ENCODE measurements at regions not wholly inside any gene's neighbourhood (a gene's known extent, or its start where the extent isn't known, plus 50 kb on each side); places are given as distances from the start of the nearest gene placed in this dataset.

- no peak for TF ChIP-seq EZH2 (IDR thresholded peaks at IDR 0.05; ENCODE audit: insufficient read depth, poor library complexity, severe bottlenecking)
- no peak for TF ChIP-seq EZH2phosphoT487 (IDR thresholded peaks at IDR 0.05; ENCODE audit: insufficient read depth, low read depth)
- Histone ChIP-seq H3K27ac (no peak overlapping the region), H3K4me1 (ENCODE audit: insufficient read depth) (no peaks in the 10 kb centered on the region), H3K79me2 (ENCODE audit: insufficient read depth) (no peaks in the 10 kb centered on the region), H3K9ac (no peak overlapping the region), H3K36me3 (ENCODE audit: low read depth) (no peaks in the 10 kb centered on the region), H3K9me2 (ENCODE audit: insufficient read depth) (no peaks in the 10 kb centered on the region), H3K4me2 (ENCODE audit: unreplicated experiment) (no peak overlapping the region), H4K20me1 (ENCODE audit: insufficient read depth) (no peaks in the 10 kb centered on the region), H3F3A (ENCODE audit: insufficient read depth) (no peaks in the 10 kb centered on the region), H3K9me3 (ENCODE audit: low read depth) (no peaks in the 10 kb centered on the region), H3K4me3 (no peak overlapping the region), H3K27me3 (replicated peaks; ENCODE audit: insufficient read depth) (no peaks in the 10 kb centered on the region), H2AFZ (no peak overlapping the region)
- 14 to 40% methylated on average over 1 to 2 of the region's 2 CpGs for WGBS, 2 experiments (ENCODE audit: low coverage in 1 of 2, low lambda C conversion rate in 2 of 2, missing lambda C conversion rate in 2 of 2)
- in situ Hi-C loops (cut with MboI): no loop called here
- no peak for DNase-seq
Observed at GRCh38 chr16:60180609-60181008, 1446.5 kb upstream of the GOT2 start.

- Histone ChIP-seq H3F3A (ENCODE audit: insufficient read depth) (no peaks in the 10 kb centered on the region), H3K27ac (no peak overlapping the region), H3K9ac (no peak overlapping the region), H3K4me3 (no peak overlapping the region), H3K27me3 (replicated peaks; ENCODE audit: insufficient read depth) (no peaks in the 10 kb centered on the region), H3K79me2 (ENCODE audit: insufficient read depth) (no peaks in the 10 kb centered on the region), H3K4me2 (ENCODE audit: unreplicated experiment) (no peak overlapping the region), H3K36me3 (ENCODE audit: low read depth) (no peaks in the 10 kb centered on the region), H2AFZ (no peak overlapping the region), H3K4me1 (ENCODE audit: insufficient read depth) (no peaks in the 10 kb centered on the region), H3K9me2 (ENCODE audit: insufficient read depth) (no peaks in the 10 kb centered on the region), H4K20me1 (ENCODE audit: insufficient read depth) (no peaks in the 10 kb centered on the region), H3K9me3 (ENCODE audit: low read depth) (no peaks in the 10 kb centered on the region)
- in situ Hi-C loops (cut with MboI): no loop called here
- WGBS, 2 experiments (ENCODE audit: low coverage in 1 of 2, low lambda C conversion rate in 2 of 2, missing lambda C conversion rate in 2 of 2): 2 to 4% methylated on average over 3 of the region's 3 CpGs
- no peak for TF ChIP-seq EZH2phosphoT487 (IDR thresholded peaks at IDR 0.05; ENCODE audit: insufficient read depth, low read depth)
- no peak for TF ChIP-seq EZH2 (IDR thresholded peaks at IDR 0.05; ENCODE audit: insufficient read depth, poor library complexity, severe bottlenecking)
- DNase-seq: no peak
Observed at GRCh38 chr16:60170196-60170595, 1436.1 kb upstream of the GOT2 start.

GRCh38 chr16:60166111-60166510 lies 1432.0 kb upstream of the GOT2 start:
- Histone ChIP-seq H3K9ac (no peak overlapping the region), H4K20me1 (ENCODE audit: insufficient read depth) (no peaks in the 10 kb centered on the region), H3K79me2 (ENCODE audit: insufficient read depth) (no peaks in the 10 kb centered on the region), H2AFZ (no peak overlapping the region), H3K27ac (no peak overlapping the region), H3K4me3 (no peak overlapping the region), H3K4me1 (ENCODE audit: insufficient read depth) (no peaks in the 10 kb centered on the region), H3K36me3 (ENCODE audit: low read depth) (no peaks in the 10 kb centered on the region), H3F3A (ENCODE audit: insufficient read depth) (no peaks in the 10 kb centered on the region), H3K27me3 (replicated peaks; ENCODE audit: insufficient read depth) (no peaks in the 10 kb centered on the region), H3K9me2 (ENCODE audit: insufficient read depth) (no peaks in the 10 kb centered on the region), H3K4me2 (ENCODE audit: unreplicated experiment) (no peak overlapping the region), H3K9me3 (ENCODE audit: low read depth) (no peaks in the 10 kb centered on the region)
- in situ Hi-C loops (cut with MboI): no loop called here
- no peak for DNase-seq
- TF ChIP-seq EZH2 (IDR thresholded peaks at IDR 0.05; ENCODE audit: insufficient read depth, poor library complexity, severe bottlenecking) (no peak), EZH2phosphoT487 (IDR thresholded peaks at IDR 0.05; ENCODE audit: insufficient read depth, low read depth) (no peak)

- WGBS, 2 experiments (ENCODE audit: low coverage in 1 of 2, low lambda C conversion rate in 2 of 2, missing lambda C conversion rate in 2 of 2): 37 to 45% methylated on average over 3 of the region's 3 CpGs
- no peaks in the 10 kb centered on the region for H4K20me1 ChIP-seq (ENCODE audit: insufficient read depth)
- H3K4me3 ChIP-seq: no peak overlapping the region
- H3K27ac ChIP-seq: no peak overlapping the region
- no peak for DNase-seq
- no peak overlapping the region for H2AFZ ChIP-seq
- H3K79me2 ChIP-seq (ENCODE audit: insufficient read depth): no peaks in the 10 kb centered on the region
- TF ChIP-seq EZH2 (IDR thresholded peaks at IDR 0.05; ENCODE audit: insufficient read depth, poor library complexity, severe bottlenecking): no peak
- TF ChIP-seq EZH2phosphoT487 (IDR thresholded peaks at IDR 0.05; ENCODE audit: insufficient read depth, low read depth): no peak
- H3K36me3 ChIP-seq (ENCODE audit: low read depth): no peaks in the 10 kb centered on the region
- no peak overlapping the region for H3K4me2 ChIP-seq (ENCODE audit: unreplicated experiment)
- no peaks in the 10 kb centered on the region for H3K27me3 ChIP-seq (replicated peaks; ENCODE audit: insufficient read depth)
- H3K9ac ChIP-seq: no peak overlapping the region
- in situ Hi-C loops (cut with MboI): no loop called here
- no peaks in the 10 kb centered on the region for H3K9me3 ChIP-seq (ENCODE audit: low read depth)
- no peaks in the 10 kb centered on the region for H3K9me2 ChIP-seq (ENCODE audit: insufficient read depth)
- H3F3A ChIP-seq (ENCODE audit: insufficient read depth): no peaks in the 10 kb centered on the region
- H3K4me1 ChIP-seq (ENCODE audit: insufficient read depth): no peaks in the 10 kb centered on the region
Observed at GRCh38 chr16:60151987-60152386, 1417.9 kb upstream of the GOT2 start.

GRCh38 chr16:60150907-60151306 lies 1416.8 kb upstream of the GOT2 start:
- WGBS, 2 experiments (ENCODE audit: low coverage in 1 of 2, low lambda C conversion rate in 2 of 2, missing lambda C conversion rate in 2 of 2): 33 to 36% methylated on average over 3 of the region's 3 CpGs
- in situ Hi-C loops (cut with MboI): no loop called here
- H3K4me3 ChIP-seq: no peak overlapping the region
- H3K27ac ChIP-seq: no peak overlapping the region
- H3K4me2 ChIP-seq (ENCODE audit: unreplicated experiment): no peak overlapping the region
- no peak for DNase-seq
- H3K9ac ChIP-seq: no peak overlapping the region
- H3K9me3 ChIP-seq (ENCODE audit: low read depth): no peaks in the 10 kb centered on the region
- H3K9me2 ChIP-seq (ENCODE audit: insufficient read depth): no peaks in the 10 kb centered on the region
- H4K20me1 ChIP-seq (ENCODE audit: insufficient read depth): no peaks in the 10 kb centered on the region
- H3K4me1 ChIP-seq (ENCODE audit: insufficient read depth): no peaks in the 10 kb centered on the region
- H2AFZ ChIP-seq: no peak overlapping the region
- no peak for TF ChIP-seq EZH2phosphoT487 (IDR thresholded peaks at IDR 0.05; ENCODE audit: insufficient read depth, low read depth)
- no peak for TF ChIP-seq EZH2 (IDR thresholded peaks at IDR 0.05; ENCODE audit: insufficient read depth, poor library complexity, severe bottlenecking)
- no peaks in the 10 kb centered on the region for H3K79me2 ChIP-seq (ENCODE audit: insufficient read depth)
- no peaks in the 10 kb centered on the region for H3F3A ChIP-seq (ENCODE audit: insufficient read depth)
- no peaks in the 10 kb centered on the region for H3K36me3 ChIP-seq (ENCODE audit: low read depth)
- H3K27me3 ChIP-seq (replicated peaks; ENCODE audit: insufficient read depth): no peaks in the 10 kb centered on the region
